NB4 (cell line): ENCODE measurements at regions not wholly inside any gene's neighbourhood (a gene's known extent, or its start where the extent isn't known, plus 50 kb on each side); places are given as distances from the start of the nearest gene placed in this dataset.

Experiments used
- DNase-seq: peaks from one replicate; pipeline ENCODE4 v3.0.0; 2010; ENCODE audit warnings: low read depth
- H3K4me3 ChIP-seq: one replicate; pipeline ENCODE4 v1.5.1; 2011; ENCODE audit warnings: mild to moderate bottlenecking, low read depth, low read length, moderate library complexity
- MYC ChIP-seq: IDR thresholded peaks from 2 replicates; pipeline ENCODE4 v1.6.1; 2011; ENCODE audit warnings: low read depth, low read length
- POLR2A ChIP-seq: IDR thresholded peaks from 2 replicates; pipeline ENCODE4 v1.6.1; 2011; ENCODE audit warnings: mild to moderate bottlenecking; ENCODE audit not compliant: insufficient read length; ENCODE audit errors: extremely low read depth
- TF ChIP-seq, protein P1 (sequence below): IDR thresholded peaks from 2 replicates; pipeline ENCODE4 v1.6.1; 2011; ENCODE audit warnings: low read depth, low read length
- TF ChIP-seq, protein P2 (sequence below): IDR thresholded peaks from one replicate; pipeline ENCODE4 v1.5.1; 2012; ENCODE audit warnings: low read depth, low read length

DNA sequence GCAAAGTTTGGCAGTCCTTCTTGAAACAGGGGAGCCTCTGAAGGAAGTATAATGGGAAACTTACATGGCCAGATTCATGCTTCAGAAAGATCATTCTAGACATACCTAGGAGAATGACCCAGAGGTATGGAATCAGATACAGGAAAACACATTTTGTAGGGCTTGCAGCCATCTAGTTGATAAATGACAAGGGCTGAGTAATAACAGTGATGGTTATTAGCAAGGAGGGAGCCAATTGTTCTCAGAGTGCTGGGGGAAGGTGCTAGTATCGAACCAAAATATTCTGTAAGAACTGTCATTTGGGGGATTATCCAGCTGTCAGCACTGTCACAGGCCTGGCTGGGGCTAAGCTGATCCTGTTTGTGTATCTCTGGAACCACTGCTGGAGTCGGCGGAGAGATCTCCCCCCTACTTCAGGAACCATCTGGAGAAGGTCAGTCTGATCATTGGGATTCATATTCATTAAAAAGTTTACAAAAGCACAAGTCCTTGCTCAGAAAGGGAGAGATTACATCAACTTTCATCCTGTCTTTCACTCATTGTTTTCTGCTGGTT lies 113.8 kb upstream of the THSD7B start:
- TF ChIP-seq, protein P1, sequence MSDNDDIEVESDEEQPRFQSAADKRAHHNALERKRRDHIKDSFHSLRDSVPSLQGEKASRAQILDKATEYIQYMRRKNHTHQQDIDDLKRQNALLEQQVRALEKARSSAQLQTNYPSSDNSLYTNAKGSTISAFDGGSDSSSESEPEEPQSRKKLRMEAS, result no peak
- TF ChIP-seq POLR2A (no peak), MYC (no peak)
- TF ChIP-seq, protein P2, sequence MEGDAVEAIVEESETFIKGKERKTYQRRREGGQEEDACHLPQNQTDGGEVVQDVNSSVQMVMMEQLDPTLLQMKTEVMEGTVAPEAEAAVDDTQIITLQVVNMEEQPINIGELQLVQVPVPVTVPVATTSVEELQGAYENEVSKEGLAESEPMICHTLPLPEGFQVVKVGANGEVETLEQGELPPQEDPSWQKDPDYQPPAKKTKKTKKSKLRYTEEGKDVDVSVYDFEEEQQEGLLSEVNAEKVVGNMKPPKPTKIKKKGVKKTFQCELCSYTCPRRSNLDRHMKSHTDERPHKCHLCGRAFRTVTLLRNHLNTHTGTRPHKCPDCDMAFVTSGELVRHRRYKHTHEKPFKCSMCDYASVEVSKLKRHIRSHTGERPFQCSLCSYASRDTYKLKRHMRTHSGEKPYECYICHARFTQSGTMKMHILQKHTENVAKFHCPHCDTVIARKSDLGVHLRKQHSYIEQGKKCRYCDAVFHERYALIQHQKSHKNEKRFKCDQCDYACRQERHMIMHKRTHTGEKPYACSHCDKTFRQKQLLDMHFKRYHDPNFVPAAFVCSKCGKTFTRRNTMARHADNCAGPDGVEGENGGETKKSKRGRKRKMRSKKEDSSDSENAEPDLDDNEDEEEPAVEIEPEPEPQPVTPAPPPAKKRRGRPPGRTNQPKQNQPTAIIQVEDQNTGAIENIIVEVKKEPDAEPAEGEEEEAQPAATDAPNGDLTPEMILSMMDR, result no peak
- DNase-seq, result no peak
- H3K4me3 ChIP-seq, result no peak overlapping the region

DNA sequence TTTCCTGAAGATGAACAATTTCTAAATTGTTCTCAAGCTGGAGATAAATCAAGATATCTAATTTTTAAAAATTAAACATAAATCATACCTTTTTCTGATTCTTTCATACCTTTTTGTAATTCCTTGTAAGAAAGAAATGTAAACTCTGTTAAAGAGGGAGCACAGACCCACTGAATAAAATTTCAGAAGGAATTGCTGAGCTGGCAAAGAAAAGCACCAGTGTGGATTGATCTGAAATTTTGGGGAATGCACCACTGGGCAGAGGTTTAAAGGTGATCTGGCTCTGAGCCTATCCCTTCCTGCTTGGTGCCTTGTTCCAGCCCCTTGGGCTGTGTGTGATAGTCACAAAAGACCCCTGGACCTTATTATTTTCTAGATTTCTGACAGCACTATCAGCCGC lies 118.3 kb upstream of the THSD7B start:
- TF ChIP-seq MYC (no peak), POLR2A (no peak)
- TF ChIP-seq, protein P2, result no peak
- TF ChIP-seq, protein P1, result no peak
- no peak for DNase-seq
- H3K4me3 ChIP-seq, result no peak overlapping the region

DNA sequence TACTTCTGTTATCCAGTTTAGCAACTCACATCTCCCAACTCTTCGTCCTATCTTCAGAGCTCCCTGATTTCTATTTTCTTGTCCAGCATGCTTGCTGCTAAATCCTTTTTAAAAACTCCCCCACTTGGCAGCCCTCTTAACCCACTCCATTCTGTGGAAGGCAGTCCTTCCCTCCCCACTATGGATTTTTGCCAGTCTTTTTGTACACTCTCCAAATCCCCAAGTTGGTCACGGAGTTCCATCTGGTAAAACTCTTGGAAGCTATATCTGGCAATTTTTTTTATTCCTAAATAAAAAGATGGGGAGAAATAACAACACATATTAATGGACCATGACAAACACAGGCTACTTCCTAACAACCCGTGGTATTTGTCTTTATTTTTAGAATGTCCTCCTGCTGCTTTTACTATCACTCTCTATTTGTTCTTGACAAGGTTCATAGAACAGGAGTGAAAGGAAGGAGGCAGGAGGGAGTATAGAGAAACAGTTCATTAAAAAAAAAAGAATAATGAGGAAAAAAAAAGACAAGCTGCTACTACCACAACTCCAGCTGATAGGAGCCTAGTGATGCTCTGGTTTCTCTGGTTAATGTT lies 120.0 kb upstream of the THSD7B start:
- no peak overlapping the region for H3K4me3 ChIP-seq
- DNase-seq, result no peak
- no peak for TF ChIP-seq POLR2A
- TF ChIP-seq MYC, result no peak
- TF ChIP-seq, protein P2, result no peak
- TF ChIP-seq, protein P1, result no peak

DNA sequence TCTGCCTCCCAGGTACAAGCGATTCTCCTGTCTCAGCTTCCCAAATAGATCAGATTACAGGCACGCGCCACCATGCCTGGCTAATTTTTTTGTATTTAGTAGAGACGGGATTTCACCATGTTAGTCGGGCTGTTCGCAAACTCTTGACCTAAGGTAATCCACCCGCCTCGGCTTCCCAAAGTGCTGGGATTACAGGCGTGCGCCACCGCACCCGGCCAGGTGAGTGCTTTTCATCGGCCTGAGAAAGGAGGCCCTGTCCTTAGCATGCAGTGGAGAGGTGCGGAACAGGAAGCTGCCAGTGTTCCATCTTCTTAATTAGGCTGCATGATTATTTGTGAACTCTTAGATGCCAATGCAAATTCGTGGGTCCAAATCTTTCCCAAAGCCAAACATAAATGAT lies 125.7 kb upstream of the THSD7B start:
- TF ChIP-seq MYC, result no peak
- TF ChIP-seq, protein P2, result no peak
- TF ChIP-seq, protein P1, result no peak
- TF ChIP-seq POLR2A, result no peak
- DNase-seq, result no peak
- H3K4me3 ChIP-seq, result no peak overlapping the region

DNA sequence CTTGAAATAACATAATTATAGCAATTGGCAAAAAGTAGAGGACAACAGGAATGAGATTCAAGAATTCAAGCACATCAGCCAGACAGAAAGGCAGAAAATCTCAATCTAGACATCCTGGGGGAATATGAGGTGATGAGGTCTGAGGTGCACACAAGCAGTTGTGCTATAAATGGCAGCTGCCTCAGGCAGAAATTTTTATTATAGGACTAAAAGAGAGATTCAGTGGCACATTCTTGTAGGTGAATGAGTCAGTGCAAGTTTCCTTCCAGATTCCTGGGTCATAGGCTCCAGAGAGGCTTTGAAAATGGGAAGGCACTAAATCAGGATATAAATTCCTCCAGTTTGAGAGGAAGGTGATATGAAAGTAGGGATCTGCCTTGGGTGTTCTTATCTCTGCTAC lies 127.2 kb upstream of the THSD7B start:
- H3K4me3 ChIP-seq, result no peak overlapping the region
- TF ChIP-seq, protein P1, result no peak
- TF ChIP-seq MYC (no peak), POLR2A (no peak)
- TF ChIP-seq, protein P2, result no peak
- DNase-seq, result no peak
